ENCODE measurements at regions not wholly inside any gene's neighbourhood (a gene's known extent, or its start where the extent isn't known, plus 50 kb on each side); places are given as distances from the start of the nearest gene placed in this dataset.

GRCh38 chr10:91357497-91357896 is 52.6 kb upstream of the HECTD2 start:
- no peak overlapping the region for H3K27ac Mint-ChIP-seq
- ChIA-PET POLR2A (no interaction called here), CTCF (no interaction called here)
- H3K36me3 Mint-ChIP-seq (ENCODE audit: low read depth) = no peaks in the 10 kb centered on the region
- no peak overlapping the region for H3K4me3 Mint-ChIP-seq
- no peaks in the 10 kb centered on the region for H3K9me3 Mint-ChIP-seq
- no peak for DNase-seq
- H3K27me3 Mint-ChIP-seq = peaks cover 33% of the 10 kb centered on the region
- H3K4me1 Mint-ChIP-seq = no peaks in the 10 kb centered on the region

All from activated CD4-positive, alpha-beta memory T cell treated with anti-CD3 and anti-CD28 coated beads, Interleukin-2, amount 10 ng/mL, durations not matched to agents 7 days and 5 days (primary cell).